HG03095 (cell line): ENCODE measurements at regions not wholly inside any gene's neighbourhood (a gene's known extent, or its start where the extent isn't known, plus 50 kb on each side); places are given as distances from the start of the nearest gene placed in this dataset.

Experiments
- ATAC-seq: cut with Tn5 transposase; IDR thresholded peaks from one replicate; pipeline ENCODE4 v1.9.1; 2021; ENCODE audit warnings: moderate library complexity; ENCODE audit not compliant: unreplicated experiment

DNA sequence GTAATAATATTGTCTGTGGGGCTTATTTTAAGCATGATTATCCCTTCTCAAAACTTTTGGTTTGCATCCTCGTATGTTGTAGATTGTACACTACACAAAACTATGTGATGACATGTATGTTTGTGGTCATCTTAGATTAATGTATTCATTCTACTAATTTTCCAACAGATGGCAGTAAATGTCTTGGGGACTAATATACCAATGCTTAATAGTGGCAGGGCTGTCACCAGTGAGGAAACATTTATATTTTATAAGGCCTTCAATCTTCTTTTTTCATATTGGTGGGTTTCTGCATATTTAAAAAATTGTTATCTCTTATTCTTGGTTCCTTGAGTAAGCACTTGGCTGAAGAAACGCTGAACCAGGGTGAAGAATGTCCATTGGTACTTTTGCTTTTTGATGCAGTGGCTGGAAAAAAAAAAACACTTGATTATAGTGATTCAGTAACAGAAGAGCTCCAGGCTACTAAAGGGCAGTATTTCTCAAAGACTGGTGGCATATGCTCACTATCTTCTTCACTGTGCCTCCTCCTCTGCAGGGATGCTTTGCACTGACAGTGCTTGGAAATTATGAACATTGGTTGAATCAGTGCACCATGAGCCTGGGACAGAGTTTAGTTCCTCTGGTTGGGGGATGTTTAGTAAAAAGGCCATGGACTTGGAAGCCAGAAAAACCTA, 530.3 kb downstream of the RASEF start:
- ATAC-seq: no peak

DNA sequence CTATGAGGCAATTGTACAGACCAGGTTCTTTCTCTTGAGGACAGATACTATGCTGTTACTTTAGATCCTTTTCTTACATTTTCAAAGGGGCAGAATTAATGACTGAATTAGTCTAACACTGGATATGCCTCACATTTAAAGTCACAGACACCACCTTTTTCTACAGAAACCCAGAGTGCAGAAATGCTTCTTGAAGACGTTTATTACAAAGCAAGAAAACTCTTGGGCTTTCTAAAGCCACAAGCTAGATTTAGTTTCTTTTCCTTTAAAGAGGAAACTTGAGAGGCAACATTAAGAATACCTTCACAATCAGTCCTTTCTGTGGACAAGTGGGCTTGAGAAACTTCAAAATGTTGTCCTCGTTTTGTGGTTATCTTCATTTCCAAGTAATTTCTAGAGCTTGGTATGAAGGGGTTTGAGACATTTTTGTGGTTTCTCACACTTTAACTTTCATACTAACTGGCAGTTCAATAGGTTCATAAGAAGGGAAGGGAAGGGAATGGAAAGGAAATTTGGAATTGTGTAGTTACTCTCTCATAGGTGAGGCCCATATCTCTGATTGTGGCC, 527.4 kb downstream of the RASEF start:
- no peak for ATAC-seq

GRCh38 chr9:82538634-82539033, 524.3 kb downstream of the RASEF start:
- no peak for ATAC-seq

GRCh38 chr9:82539146-82539545, 523.8 kb downstream of the RASEF start:
- ATAC-seq: no peak

DNA sequence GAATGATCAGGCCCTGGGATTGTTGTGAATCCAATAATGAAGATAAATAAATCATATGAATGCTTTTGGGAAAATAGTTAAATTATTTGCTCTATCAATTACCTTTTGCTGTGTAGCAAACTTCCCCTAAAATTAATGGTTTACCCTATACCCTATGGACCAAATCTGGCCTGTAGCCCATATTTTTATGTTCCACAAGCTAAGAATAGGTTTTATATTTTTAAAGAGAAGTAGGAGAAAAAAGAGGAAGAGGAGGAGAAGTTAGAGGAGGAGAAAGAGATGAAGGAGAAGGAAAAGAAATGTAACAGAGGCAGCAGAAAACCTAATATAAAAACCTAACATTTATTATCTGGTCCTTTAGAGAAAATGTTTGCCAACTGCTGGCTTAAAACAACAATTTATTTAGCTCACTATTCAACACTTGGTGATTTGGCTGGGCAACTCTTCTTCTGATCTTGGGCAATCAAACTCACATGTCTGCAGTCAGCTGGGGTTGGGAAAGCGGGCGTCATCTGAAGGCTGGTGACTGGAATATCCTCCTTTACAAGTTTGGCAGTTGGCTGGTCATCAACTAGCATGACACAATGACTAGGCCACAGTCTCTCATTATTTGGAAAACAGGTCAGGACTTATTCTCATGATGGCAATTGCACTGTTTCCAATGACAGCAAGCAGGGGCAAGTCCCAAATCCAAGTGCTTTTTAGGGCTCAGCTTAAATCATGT, 522.9 kb downstream of the RASEF start:
- no peak for ATAC-seq

GRCh38 chr9:82543726-82544125, 519.2 kb downstream of the RASEF start:
- ATAC-seq: no peak

DNA sequence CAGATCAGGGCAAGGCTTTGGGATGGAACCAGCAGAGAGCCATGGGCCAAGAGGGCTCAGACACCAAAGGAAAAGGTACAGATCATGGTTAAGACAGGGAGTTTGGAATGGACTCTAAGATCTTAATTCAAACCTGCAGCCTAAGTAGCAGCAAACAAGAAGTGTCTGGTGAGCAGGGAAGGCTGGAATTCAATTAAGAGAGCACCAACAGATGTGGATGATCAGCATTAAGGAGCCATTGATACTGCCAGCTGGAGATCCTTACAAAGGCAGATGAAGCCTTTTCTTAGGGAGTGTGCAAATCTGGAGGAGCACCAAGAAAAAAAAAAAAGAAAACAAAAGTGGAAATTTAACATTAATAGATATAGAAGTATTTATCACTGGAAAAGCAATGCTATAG, 516.8 kb downstream of the RASEF start:
- ATAC-seq: no peak

- no peak for ATAC-seq
These were observed 514.9 kb downstream of the RASEF start for GRCh38 chr9:82547995-82548394.

DNA sequence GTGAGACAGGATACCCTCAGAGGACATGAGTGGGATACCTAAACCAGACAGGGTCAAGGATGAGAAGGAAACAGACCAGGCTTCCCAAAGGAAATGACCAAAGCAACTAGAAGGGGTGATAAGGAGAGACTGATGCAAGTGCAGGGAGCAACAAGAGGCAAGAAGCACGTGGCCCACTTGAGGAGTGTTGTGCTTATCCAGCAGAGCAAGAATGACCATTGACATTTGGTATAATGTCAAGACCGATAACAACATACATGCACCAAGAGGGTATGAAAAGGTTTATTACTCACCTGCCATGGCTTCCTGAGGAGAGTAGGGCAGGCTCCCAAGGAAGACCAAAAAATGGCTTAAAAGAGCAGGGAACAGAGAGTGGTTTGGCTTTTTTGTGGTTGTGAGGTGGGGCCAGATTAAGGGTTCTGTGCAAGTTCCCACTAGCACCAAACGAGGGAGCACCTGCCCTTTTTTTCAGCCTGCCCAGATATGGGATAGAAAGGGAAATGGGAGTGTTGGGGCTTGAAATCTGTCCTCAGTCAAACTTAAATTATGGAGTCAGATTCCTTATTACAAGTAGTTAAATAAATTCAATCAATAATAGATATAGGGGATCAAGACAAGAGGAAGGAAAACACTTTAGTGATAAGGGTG, 513.6 kb downstream of the RASEF start:
- ATAC-seq: no peak

GRCh38 chr9:82552784-82553183, 510.2 kb downstream of the RASEF start:
- ATAC-seq: no peak

DNA sequence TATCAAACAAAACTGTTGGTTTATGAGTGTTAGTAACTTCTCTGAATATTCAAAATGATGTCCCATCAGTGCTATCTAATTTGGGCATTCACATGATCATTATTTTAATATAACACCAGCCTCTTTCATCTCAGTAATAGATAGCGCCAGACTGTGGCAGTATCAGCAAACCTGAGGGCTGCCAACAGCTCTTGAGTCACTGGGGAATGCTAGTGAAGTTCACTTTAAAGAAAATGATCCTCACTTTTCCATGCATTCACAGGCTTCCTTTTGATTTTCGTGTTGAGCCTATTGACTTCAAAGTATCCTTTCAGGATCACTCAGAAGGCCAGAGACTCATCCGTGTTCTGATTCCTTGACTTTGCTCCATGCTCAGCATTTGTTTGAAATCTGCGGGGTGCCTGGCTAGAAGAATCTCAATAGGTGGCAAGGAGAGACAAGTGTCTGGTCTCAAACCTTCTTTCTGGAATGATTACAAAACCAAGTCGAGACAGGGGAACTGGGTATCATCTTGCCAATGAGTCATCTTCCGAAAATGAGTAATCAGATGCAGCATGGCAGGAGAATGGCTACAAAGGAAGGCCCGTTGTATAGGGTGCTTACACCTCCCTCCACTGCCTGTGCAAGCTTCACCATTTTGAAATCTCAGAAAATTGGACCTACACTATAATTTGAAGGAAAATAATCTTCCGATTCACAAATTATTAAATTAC, 509.1 kb downstream of the RASEF start:
- no peak for ATAC-seq

- no peak for ATAC-seq
These were observed 508.6 kb downstream of the RASEF start for GRCh38 chr9:82554381-82554780.

GRCh38 chr9:82555031-82555430, 507.9 kb downstream of the RASEF start:
- no peak for ATAC-seq

DNA sequence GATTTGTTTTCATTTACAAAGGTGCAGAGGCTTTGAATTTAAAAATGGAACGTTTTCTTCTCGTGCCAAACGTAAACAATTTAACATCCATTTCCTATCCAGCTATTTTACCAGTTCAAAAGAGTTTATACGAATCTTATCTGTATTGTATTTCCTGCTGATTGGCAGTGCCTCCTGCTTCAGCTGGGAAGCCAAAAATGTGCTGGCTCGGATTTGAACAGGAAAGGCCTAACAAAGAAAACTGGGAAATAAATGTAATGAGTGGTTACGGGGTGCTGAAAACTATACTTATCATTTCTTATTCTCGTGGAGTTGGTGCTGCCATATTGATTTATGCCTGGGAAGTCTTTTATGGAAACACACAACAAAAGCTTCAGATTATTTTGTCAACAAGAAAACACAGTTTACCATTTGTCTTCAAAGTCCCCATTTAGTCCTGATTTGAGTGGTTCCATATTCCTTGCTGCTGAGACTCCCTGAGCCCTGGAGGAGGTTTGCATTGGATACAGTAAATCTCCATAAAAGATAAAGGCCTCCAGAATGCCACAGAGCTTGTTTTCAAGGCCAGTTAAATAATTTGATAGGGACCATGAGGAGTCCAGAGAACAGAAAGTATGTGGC, 507.4 kb downstream of the RASEF start:
- ATAC-seq: no peak

DNA sequence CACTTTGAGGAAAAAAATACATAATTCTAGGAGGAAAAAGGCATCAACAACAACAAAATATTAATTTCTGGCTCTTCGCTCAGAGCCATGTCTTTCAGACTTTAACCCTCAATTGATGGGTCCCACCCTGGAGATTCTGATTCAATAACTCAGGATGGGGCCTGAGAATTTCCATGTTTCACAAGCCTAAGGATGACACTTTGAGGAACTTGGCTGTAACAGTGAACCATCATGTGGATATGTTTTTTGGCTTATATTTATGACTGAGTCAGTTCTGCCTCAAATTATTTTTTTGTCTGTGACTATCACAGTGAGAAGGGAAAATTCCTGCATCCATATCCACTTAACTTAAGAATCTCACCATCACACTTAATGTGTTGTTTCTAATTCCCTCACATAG, 504.6 kb downstream of the RASEF start:
- no peak for ATAC-seq

GRCh38 chr9:82558855-82559630, 503.9 kb downstream of the RASEF start:
- ATAC-seq: no peak

DNA sequence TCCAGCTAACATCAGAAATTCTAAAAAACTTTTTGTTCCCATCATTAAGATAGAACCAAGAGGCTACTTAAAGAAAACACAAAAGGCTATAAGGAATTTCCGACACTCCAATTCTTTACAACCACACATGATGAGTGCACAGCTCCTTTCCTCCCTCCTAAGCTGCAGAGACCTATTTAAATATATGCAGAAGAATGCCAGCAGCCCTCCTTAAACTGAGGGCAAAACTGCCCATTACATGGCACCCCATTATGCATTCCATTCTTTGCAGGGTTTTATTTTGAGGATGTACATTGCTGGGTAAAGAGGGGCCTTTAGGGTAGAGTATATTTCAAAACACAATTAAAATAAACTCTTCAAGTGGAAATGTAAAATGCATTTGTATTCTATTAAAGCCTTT, 502.9 kb downstream of the RASEF start:
- no peak for ATAC-seq

DNA sequence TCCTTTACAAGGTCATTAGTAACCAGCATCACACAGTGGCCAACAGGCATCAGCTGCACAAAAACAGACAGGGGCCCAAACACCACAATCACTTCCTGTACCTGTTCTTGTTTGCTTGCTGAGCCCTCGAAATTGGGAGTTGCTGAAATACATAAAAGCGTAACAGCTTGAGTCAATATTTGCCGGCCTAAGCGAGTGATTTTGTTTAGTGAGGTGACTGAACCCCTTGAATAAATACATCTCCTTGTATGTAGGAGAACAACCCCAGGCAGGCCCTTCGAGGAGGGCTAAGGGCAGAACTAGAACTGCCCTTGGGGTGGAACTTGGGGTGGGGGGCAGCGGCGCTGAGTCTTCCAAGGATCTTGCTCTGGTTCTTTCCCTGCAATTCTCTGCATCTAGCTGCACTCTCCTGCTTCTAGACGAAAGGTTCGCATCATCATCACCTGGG, 502.5 kb downstream of the RASEF start:
- ATAC-seq: no peak

GRCh38 chr9:82563094-82563493, 499.8 kb downstream of the RASEF start:
- no peak for ATAC-seq

DNA sequence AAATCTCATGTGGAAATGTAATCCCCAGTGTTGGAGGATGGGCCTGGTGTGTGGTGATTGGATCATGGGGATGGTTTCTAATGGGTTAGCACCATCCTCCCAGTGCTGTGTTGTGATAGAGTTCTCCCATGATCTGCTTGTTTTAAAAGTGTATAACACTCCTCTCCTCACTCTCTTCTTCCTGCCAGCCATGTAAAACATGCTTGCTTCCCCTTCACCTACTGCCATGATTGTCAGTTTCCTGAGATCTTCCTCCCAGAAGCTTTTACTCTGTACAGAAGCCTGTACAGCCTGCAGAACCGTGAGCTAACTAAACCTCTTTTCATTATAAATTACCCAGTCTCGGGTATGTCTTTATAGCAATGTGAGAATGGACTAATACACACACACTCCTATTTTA, 499.1 kb downstream of the RASEF start:
- ATAC-seq: no peak
